ENCODE measurements at regions not wholly inside any gene's neighbourhood (a gene's known extent, or its start where the extent isn't known, plus 50 kb on each side); places are given as distances from the start of the nearest gene placed in this dataset.
"Not testable (repeated sequence)": the region's sequence is repeated elsewhere in the genome, so short reads cannot be mapped to it uniquely, and the experiment has no call there.

DNA sequence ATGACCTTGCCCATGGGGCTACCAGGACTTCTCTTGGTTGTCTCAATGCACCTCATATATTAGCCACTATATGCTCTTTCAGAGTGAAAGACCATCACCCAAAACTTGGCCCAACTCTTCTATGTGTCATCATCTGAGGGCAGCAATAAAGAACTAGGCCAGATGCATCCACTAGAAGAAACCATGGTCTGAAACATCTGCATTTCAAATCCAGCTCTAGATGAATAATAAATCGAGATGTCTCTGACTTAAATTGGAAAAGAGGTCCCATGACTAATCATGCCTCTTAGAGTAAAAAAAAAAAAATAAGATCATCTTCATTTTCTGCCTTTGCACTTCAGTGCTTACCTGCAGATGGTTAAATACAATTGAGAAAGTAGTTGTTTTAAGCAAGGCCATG lies 397.6 kb upstream of the PITX2 start:
- no peak for DNase-seq (ENCODE audit: low read depth in 3 of 3, low spot score in 2 of 3)

DNA sequence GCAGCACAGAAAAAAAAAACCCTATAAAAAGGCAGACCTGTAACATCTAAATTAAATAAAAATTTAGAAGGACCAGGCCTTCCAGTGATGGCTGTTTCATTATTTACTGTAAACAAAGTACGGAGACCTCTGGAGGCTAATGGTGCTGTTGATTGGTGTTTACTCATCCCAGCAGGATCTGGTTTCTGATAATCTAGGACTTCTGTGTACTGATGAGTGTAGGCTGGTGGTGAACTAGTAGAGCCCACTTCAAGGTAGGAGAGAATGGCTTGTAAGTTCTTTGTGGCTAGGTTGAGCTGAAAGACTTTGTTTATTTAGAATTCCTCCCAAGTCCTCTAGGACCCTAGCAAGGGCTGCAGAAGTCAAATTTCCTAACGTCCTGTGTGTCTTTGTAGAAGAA lies 398.1 kb upstream of the PITX2 start:
- DNase-seq (ENCODE audit: low read depth in 3 of 3, low spot score in 2 of 3), result no peak

DNA sequence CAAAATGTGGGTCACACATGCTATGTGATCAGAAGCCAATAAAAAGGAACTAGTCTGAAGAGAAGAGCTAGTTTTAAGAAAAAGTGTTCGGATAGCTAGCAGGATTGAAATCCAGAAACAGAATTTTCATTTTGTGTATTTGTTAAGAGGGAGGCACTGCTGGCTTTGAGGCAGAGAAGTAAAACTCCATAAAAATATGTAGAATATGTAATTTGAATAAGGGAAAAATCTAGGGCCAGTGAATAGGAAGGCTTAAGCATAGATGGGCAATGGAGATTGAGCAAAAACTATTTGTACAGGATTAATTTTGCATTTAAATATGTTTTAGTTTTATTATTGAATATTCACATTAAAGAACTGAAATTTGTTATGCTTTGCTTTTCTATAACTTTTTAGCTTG lies 399.9 kb upstream of the PITX2 start:
- DNase-seq (ENCODE audit: low read depth in 3 of 3, low spot score in 2 of 3), result no peak

DNA sequence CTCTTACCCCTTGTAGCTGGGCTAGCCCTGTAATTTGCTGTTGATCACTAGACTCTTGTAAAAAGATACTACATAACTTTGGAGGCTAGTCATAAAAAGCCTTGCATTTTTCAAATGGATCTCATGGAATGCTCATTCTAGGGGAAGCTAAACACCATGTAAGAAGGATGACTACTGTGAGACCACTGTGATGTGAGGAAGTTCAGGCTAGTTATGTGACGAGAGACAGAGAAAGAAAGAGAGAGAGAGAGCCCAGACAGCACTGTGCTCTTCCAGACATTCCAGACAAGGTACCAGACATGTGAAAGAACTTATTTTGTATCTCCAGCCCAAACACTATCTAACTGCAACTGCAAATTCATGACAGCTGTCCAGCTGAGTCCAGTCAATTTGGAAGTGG lies 404.6 kb upstream of the PITX2 start:
- no peak for DNase-seq (ENCODE audit: low read depth in 3 of 3, low spot score in 2 of 3)

DNA sequence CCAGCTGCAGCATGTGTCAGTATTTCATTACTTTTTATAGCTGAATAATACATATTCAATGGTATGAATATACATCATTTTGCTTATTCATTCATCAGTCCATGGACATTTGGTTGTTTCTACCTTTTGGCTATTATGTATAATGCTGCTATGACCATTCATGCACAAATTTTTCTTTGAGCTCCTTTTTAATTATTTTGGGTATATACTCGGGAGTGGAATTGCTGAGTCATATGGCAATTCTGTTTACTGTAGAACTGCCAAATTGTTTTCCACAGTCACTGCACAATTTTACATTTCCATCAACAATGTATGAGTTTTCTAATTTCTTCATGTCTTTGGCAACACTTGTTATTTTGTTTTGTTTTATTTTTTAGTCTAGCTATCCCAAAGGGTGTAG lies 405.9 kb upstream of the PITX2 start:
- no peak for DNase-seq (ENCODE audit: low read depth in 3 of 3, low spot score in 2 of 3)

DNA sequence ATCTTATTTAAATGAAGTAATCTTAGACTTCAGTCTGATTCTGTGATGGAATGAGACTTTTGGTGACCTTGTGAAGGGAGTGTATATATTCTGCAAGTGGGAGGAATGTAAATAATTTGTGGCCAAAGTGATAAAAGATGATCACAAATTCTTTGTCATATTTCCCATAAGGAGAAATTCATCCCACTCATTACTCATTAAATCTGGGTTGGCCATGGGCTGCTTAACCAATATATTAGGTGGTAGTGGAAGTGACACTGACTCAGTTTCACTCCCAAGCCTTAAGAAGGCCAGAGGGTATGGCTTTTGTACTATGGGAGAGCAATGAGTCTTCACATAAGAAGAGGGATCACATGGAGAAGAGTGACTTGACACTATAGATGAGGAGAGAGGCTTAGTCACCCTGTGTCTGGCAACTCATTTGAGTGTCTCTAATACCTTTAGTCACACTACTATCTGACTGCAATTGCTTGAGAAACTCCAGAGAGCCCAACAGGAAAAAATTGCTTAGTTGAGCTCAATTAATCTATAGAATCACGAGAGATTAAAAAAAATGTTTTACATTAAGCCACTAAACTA lies 408.2 kb upstream of the PITX2 start:
- DNase-seq (ENCODE audit: low read depth in 3 of 3, low spot score in 2 of 3), result no peak

DNA sequence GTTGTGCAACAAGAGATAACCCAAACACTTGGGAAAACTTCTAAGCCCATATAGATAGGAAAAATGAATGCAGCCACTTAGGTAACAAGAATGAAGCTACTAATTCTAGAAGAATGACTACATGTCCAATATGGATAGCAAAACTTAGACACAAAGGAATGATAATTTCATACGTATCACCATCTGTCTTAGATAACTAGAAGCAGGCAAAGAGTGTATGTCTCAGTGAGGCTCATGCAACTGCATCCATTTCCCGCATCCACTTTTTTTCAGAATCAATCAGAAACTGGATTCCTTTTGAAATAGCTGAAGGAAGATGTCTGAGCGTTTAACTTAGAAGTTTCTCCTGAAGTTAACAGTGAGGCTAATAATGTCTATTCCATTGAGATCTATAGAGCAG lies 408.7 kb upstream of the PITX2 start:
- DNase-seq (ENCODE audit: low read depth in 3 of 3, low spot score in 2 of 3), result no peak

DNA sequence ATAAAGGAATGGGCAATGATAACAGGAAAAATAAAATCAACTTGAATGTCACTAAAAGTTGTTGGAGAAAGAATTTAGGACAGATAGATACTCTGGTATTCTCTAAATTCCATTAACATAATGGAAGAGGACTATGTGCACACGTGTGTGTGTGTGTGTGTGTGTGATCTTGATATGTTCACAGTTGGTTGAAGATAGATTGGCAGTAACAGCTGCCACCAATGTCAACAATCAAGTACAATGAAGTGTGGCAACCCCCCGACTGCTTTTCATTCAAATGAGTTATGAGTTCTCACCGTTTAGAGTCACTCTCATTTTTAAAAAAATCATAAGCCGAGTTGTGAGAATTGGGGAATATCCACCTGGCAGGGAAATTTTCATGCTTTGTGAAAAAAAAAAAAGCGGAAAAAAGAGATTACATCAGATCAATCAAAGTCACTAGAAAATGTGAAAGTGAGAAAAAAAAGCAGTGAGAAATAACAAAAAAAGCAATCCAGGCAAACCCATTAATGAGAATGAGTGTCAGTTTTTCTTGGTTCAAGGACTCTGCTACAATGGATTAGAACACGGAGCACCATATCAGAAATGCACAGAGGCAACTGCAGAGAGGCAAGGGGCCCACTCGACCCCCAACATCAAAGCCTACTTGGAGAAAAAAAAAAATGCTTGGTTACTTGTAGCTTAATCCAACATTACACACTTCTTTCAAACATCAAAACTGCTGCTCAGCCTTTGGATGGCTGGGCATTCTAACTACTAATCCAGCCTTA lies 414.9 kb upstream of the PITX2 start:
- DNase-seq (ENCODE audit: low read depth in 3 of 3, low spot score in 2 of 3), result no peak

DNA sequence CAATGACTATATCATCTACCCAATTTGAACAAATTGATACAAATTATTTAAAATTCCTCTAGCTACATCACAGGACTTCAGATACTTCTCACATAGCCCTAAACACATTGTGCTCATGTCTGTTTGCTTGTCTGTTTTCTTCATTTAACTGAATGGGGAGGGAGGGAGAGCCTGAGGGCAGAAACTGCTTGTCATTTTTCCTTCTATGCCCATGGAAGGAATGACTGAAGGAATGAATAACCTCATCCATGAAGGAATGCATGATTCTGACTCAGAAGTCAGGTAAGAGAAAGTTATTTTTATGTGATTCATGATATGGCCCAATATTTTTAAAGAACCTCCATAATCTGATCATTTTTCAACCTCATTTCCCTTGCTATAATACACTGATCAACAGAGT lies 418.0 kb upstream of the PITX2 start:
- DNase-seq (ENCODE audit: low read depth in 3 of 3, low spot score in 2 of 3), result no peak

DNA sequence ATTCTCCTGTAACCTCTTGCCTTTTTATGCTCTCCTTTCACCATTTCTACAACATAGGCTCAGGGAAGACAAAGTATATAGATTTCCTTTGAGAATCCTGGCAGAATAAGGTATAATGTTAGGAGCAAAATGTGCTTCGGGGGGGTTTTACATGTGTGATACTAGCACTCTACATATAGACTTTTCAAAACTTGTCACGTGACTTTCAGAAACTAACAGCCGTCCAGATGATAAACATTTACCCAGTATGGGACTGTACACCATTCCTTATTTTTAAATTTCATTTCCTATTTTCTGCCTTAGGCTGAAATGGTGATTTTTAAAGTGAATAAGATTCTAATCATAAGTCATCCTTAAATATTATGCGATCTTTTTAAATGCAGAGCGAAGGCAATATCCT lies 420.4 kb upstream of the PITX2 start:
- no peak for DNase-seq (ENCODE audit: low read depth in 3 of 3, low spot score in 2 of 3)

DNA sequence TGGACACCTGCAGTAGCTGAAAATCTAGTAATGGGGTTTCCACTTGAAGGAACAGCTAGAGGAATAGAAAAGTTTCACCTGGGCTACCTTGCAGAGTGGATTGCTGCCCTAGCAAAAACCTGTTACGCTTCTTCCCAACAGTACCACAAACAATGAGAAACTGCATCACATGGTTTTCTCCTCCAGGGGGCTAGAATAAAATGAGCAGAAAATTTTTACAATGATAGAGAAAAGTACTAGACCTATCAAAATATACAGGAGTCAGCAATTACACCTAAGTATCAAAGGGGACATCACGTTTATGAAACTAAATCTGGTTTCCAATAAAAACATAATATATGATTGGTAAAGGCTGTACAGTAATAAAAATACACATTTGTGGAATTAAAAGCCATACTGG lies 423.1 kb upstream of the PITX2 start:
- no peak for DNase-seq (ENCODE audit: low read depth in 3 of 3, low spot score in 2 of 3)

DNA sequence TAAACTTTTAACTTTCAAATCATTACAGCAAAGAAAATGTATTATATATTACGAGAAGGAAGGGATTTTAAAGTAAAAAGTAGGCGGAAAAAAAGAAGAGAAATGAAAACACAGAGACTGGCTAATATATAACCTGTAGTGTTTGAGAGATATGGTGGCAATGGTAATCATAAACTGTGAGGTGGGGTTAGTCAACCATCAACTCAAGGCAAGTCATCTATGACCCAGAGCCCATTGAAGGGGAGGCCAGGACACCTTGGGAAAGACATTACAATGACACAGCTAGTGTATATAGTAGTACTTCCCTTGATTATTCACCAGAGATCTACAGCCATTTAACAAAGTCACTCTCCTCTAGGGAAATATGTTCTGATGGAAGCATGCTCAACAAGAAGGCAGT lies 423.9 kb upstream of the PITX2 start:
- no peak for DNase-seq (ENCODE audit: low read depth in 3 of 3, low spot score in 2 of 3)

DNA sequence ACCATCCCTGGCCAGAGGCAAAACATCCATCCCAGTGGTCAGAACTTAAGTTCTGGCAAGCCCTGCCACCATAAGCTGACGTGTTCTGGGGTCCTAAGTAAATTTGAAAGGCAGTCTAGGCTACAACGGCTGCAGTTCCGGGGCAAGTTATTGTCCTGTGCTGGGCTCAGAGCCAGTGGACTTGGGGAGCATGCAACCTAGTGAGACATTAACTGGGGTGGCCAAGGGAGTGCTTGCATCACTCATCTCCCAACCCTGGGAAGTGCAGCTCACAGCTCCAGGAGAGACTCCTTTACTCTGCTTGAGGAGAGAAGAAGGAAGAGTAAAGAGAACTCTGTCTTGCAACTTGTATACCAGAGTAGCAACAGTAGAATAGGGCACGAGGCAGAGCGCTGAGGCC lies 425.4 kb upstream of the PITX2 start:
- DNase-seq (ENCODE audit: low read depth in 3 of 3, low spot score in 2 of 3), result no peak

DNA sequence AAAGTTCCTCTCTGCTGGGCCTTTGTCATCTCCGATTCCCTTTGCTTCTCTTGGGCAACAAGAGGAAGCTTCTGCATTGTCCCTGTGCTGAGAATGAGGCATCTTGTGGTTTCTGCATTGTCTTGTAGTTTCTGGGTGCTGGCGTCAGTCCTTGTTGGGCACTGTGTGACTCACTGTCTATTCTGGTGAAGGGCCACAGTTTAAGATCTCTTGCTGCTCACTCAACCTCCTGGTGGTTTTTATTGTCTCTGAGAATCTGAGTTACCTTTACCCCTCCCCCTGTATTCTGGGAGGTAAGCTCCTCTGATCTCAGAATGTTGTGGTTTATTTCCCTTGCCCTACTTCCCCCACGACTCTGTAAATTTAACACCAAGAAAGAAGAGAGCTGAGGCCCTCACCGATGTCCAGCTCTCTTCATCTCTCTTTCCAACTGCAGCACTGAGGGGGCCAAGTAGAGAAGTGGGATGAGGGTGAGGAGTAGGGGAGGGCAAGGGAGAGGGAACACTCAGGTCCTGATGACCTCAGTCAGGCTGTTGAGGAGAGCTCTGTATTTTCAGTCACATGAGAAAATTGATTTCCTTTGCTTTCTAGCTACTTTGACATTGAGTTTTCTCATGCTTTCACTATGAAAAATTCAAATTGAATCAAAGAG lies 441.6 kb upstream of the PITX2 start:
- no peak for DNase-seq (ENCODE audit: low read depth in 3 of 3, low spot score in 2 of 3)

DNA sequence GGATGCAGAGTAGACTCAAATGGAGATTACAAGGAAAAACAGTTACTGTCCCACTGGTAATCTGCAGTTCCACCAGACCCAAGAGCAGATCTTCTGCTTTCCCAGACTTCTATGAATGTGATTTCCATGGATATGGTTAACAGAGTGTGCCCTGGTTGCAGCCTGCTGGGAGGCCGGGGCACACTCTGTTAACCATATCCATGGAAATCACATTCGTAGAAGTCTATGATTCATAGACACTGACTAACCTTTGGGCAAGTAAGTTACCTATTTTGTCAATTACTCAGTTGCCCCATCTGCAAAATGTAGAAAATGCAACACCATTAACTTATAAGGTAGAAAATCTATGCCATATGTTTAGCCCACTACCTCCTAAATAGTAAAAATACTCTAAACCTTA lies 443.1 kb upstream of the PITX2 start:
- no peak for DNase-seq (ENCODE audit: low read depth in 3 of 3, low spot score in 2 of 3)

DNA sequence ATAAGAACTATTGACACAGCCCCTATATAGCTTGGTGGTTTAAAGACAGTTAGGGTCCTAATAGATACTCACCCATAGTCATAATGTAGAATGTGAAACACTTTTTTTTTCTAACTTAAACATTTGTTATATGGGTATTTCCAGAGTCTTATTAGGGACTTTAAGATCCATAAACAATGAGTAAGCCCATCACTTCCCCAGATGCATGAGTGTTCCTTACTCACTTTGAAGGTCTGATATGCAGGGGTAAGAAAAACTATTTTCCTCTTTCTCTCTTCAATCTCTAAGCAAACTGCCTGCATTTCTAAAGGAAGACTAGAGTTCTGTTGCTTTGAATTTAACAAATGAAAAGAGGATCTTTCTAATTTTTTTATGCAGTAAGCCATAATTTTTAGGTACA lies 443.6 kb upstream of the PITX2 start:
- no peak for DNase-seq (ENCODE audit: low read depth in 3 of 3, low spot score in 2 of 3)

DNA sequence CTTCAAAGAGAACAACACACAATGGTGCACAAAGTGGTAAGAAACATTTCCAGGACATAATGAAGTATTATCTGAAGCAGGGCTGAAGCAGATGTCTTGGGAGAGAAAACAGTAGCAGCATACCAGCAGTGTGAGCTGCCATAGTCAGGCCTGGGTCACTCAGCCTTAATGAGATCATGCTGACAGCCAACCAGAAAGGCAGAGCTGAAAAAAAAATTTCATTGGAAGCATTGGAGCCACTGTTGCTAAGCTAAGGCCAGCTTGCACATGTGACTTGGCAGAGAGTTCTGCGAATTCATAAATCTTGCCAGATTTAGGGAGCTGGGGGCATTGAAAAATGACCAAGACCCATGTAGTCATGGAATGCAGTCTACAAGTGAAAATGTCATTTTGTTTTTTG lies 444.0 kb upstream of the PITX2 start:
- no peak for DNase-seq (ENCODE audit: low read depth in 3 of 3, low spot score in 2 of 3)

DNA sequence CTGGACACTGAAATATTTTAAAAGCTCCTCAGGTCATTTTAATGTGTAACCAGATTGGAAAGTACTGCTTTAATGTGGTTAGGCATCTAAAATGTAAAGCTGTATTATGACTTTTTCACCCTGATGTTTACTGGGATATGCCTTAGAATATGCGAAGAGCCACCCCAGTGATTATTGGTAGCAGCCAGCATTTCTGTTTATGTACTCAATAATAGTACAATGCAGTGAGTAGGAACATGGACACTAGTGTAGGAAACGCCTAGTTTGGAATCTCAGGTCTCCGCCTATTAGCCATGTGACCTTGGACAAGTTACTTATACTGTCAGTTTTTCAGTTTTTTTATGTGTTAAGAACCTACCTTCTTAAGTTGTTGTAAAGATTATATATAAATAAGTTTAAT lies 446.0 kb upstream of the PITX2 start:
- DNase-seq (ENCODE audit: low read depth in 3 of 3, low spot score in 2 of 3), result no peak

DNA sequence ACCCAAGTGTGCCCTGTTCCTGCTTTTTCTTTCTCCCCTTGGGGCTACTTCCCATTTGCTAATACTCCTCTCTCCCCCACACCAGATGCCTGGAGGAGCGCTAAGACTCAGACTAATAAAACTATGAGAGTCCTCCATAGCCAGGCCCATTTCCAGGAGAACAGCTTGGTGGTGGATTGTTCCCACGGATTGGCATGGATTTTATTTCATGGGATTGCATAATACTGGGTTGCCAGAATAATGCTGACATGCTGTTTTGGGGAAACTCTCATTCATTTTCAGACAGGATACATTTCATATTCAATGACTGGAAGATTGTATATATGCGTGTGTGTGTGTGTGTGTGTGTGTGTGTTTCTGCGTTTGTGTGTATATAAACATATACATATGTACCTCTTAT lies 447.5 kb upstream of the PITX2 start:
- no peak for DNase-seq (ENCODE audit: low read depth in 3 of 3, low spot score in 2 of 3)

DNA sequence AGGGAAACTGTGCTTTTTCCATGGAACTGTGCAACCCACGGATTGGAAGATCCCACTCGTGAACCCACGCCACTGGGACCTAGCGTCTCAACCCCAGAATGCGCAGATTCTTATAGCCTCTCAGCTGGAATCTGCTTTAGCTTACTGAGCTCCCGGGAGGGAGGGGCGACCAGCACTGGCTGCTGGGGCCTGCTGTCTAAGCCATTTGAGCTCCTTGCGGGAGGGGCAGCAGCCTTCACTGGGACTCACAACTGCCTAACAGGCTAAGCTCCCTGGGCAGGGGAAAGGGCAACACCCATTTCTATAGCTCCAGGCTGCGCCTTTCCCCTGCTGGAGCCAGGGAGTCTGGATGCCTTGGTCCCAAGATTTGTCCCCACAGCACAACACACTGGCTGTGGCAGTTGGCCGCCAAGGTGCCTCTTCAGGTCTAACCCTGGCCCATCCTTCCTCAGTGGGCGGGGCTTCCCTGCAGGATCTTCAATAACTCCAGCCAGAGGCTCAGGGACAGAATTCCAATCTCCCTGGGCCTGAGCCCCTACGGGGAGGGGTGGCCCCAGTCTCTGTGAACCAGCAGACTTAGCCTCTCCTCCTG lies 451.7 kb upstream of the PITX2 start:
- no peak for DNase-seq (ENCODE audit: low read depth in 3 of 3, low spot score in 2 of 3)

DNA sequence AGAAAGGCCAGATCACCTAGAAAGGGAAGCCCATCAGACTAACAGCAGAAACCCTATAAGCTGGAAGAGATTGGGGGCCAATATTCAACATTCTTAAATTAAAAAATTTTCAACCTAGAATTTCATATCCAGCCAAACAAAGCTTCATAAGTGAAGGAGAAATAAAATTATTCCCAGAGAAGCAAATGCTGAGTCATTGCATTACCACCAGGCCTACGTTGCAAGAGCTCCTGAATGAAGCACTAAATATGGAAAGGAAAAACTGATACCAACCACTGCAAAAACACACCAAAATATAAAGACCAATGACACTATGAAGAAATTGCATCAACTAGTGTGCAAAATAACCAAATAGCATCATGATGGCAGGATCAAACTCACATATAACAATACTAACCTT lies 453.4 kb upstream of the PITX2 start:
- DNase-seq (ENCODE audit: low read depth in 3 of 3, low spot score in 2 of 3), result not testable (repeated sequence)

DNA sequence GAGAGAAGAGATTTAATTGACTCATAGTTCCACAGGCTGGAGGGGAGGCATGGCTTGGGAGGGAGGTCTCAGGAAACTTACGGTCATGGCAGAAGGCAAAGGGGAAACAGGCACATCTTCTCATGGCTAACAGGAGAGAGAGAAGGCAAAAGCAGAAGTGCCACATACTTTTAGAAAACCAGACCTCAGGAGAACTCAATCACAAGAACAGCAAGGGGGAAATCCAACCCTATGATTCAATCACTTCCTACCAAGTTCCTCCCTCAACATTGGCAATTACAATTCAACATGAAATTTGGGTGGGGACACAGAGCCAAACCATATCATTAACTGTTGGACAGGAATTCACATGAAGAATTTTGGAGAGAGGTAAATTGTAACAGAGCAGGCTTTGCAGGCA lies 485.3 kb upstream of the PITX2 start:
- DNase-seq (ENCODE audit: low read depth in 3 of 3, low spot score in 2 of 3), result no peak
